Stimulated activated naive CD8-positive, alpha-beta T cell treated with anti-CD3 and anti-CD28 coated beads, Interleukin-15, Interleukin-2, amounts not matched to agents 100 U/mL and 50 U/mL, for 24 hours (primary cell): ENCODE measurements at regions not wholly inside any gene's neighbourhood (a gene's known extent, or its start where the extent isn't known, plus 50 kb on each side); places are given as distances from the start of the nearest gene placed in this dataset.
"Not testable (repeated sequence)": the region's sequence is repeated elsewhere in the genome, so short reads cannot be mapped to it uniquely, and the experiment has no call there.

Source experiments
- ATAC-seq: fragments of 150-1000 bp; cut with Tn5 transposase; one replicate; pipeline ENCODE4 v1.10.0; 2021
- DNase-seq: peaks from one replicate; pipeline ENCODE4 v3.0.0; 2021

DNA sequence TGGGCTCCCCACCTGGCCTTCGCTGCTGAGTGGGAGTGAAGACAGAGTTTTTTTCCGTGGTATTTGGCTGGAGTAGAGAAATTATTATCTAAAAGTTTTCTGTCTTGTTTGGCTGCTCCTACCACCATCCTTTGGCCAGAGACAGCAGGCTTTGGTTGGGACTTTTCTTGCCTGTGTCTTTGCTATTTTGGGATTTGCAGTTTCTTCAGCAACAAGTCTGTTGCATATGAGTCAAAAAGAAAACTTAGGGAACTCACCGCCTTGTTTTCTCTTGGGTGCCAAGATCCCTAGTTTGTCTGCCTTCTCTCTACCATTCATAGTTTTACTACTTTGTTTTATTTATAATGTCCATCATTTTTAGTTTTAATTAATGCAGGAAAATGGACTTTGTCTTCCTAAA is 683.8 kb downstream of the DOK5 start:
- DNase-seq (no peak), ATAC-seq (no peak)

DNA sequence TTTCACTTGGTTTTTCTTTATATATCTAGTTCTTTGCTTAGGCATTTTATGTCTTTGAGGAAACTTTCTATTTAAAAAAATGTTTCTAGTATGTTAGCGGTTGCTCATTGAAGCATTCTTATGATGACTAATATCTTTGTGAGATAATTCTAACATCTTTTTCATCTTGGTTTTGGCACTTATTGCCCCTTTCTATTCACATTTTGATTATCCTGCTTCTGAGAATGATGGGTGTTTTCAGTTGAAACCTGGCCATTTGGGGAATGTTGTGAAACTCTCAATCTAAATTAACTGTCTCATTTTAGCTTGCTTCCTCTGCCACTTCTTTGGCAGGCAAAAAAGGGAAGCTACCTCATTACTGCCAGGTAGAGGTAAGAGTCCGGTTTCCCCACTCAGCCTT is 683.1 kb downstream of the DOK5 start:
- ATAC-seq (no peak), DNase-seq (no peak)

- DNase-seq, result no peak
- ATAC-seq, result no peak
These were observed 680.0 kb downstream of the DOK5 start for GRCh38 chr20:55155360-55155759.

- ATAC-seq, result no peak
- DNase-seq, result no peak
These were observed 677.7 kb downstream of the DOK5 start for GRCh38 chr20:55153001-55153645.

GRCh38 chr20:55151171-55151570 is 675.8 kb downstream of the DOK5 start:
- ATAC-seq, result no peak

DNA sequence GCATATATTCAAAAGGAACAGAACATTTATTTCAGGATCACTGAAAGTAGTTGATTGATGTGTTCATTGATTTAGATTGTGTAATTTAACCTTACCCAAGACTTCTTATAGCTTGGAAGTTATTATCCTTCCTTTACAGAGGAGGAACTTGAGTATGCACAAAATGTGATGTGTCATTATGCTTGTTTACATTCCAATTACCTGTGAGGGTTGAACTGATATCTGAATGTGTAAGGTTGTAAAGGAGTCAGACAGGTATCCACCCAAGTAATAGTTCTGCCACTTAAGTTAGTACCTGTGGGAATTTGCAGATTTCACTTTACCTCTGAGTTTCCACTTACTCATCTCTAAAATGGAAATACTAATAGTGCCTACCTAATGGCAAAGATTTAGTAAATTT is 668.2 kb downstream of the DOK5 start:
- no peak for ATAC-seq

More at GRCh38 chr20:55151171-55151570, 675.8 kb downstream of the DOK5 start:
- no peak for DNase-seq

DNA sequence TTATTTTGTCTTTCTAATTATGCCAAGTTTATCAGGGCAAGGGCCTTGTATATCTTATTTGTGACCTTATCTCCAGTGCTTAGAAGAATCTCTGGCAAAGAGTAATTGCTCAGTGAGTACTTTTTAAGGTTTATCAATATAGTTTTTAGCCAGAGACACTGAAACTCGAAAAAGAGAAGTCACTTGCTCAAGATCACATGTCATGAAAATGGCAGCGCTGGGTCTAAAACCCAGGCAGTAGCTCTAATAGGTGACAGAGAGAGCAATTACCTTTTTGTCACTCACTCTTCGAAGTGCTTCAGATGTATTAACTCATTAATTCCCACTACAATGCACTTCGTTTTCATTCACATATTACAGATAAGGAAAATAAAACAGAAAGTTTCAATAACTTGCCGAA is 667.5 kb downstream of the DOK5 start:
- no peak for DNase-seq
- no peak for ATAC-seq

More for the DNA sequence above, 668.2 kb downstream of the DOK5 start:
- DNase-seq, result no peak

- no peak for ATAC-seq
These were observed 665.2 kb downstream of the DOK5 start for GRCh38 chr20:55140631-55141030.

DNA sequence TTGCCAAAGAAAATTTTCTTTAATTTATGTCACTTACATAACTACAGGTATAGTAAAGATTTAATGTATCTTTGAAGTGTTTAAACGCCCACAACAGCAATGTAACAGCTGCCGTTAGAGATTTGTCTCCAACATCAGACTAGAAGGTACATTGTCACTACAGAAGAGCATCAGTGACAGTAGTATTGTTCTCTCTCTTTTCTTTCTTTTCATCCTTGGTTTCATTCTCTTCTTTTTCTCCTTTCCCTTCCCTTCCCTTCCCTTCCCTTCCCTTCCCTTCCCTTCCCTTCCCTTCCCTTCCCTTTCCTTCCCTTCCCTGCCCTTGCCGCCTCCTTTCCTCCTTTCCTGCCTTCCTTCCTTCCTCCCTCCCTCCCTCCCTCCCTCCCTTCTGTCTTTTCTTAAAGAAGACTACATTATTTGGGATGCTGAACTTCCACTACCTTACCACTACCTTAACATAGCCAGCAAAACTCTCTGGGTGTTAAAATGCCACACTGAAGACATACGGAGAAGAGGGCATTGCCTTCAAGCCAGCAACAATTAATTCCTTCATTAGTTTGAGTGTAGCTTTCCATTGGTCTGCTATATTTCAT is 663.9 kb downstream of the DOK5 start:
- DNase-seq (no peak), ATAC-seq (no peak)

More at GRCh38 chr20:55140631-55141030, 665.2 kb downstream of the DOK5 start:
- DNase-seq, result no peak

DNA sequence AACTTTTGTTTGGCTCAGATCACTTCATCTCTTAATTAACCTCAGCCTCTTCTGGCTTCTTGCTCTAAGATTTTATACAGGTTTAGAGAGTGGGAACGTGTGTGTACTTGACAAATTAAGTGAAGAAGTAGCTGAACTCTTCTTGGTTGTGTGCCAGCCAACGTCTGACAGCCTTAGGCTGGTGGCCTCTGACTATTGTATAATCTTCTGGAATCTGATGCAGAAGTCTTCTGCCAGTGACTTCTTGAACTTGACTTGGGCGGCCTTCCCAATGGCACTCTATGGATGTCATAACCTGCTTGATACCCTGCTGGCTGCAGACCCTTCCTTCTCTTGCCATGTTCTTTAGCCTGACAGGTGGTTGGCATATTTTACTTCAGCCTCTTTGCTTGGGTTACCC is 660.5 kb downstream of the DOK5 start:
- no peak for DNase-seq
- no peak for ATAC-seq

- no peak for DNase-seq
- ATAC-seq, result no peak
These were observed 657.1 kb downstream of the DOK5 start for GRCh38 chr20:55132523-55132922.

GRCh38 chr20:55117577-55117976 is 642.2 kb downstream of the DOK5 start:
- ATAC-seq, result not testable (repeated sequence)

DNA sequence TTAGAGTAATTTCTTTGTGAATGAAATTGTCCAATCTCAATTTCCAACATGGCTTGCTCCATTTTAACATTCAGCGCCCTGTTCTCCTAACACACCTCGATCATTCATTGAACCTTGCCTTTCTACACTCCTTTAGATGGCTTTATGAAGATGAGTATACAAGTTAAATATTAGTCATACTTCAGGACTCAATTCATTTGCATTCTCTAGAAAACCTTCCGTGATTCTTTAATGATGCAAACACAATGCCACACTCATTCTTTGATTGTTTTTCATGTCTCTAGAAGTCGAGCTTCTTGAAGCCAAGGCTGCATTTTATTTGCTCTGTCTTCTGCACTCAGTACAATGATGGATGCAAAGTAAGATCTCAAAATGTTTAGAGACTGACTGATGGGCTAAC is 641.2 kb downstream of the DOK5 start:
- ATAC-seq (no peak), DNase-seq (no peak)

More at GRCh38 chr20:55117577-55117976, 642.2 kb downstream of the DOK5 start:
- not testable (repeated sequence) for DNase-seq

DNA sequence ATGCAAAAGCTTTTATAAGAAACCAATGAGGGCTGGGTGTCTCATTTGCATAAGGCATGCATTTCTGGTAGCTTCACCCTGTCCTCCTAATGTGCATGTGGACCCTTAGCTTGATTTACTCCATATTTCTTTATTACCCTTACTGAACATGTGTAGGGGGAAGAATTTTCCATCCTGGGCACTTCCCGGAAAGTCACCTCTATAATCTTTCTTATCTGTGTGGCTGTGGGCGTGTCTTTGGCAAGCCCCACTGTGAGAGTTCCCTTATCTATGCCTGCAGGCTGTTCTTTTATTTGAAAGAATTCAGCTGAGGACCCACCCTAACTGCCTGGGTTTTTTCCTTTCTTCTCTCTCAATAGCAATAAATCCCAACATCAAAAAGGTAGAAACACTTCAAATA is 627.8 kb downstream of the DOK5 start:
- DNase-seq, result no peak
- no peak for ATAC-seq

GRCh38 chr20:55099251-55099650 is 623.9 kb downstream of the DOK5 start:
- DNase-seq, result no peak
- ATAC-seq, result no peak

GRCh38 chr20:55097621-55098020 is 622.2 kb downstream of the DOK5 start:
- ATAC-seq (no peak), DNase-seq (no peak)

- DNase-seq (no peak), ATAC-seq (no peak)
These were observed 620.5 kb downstream of the DOK5 start for GRCh38 chr20:55095745-55096400.

DNA sequence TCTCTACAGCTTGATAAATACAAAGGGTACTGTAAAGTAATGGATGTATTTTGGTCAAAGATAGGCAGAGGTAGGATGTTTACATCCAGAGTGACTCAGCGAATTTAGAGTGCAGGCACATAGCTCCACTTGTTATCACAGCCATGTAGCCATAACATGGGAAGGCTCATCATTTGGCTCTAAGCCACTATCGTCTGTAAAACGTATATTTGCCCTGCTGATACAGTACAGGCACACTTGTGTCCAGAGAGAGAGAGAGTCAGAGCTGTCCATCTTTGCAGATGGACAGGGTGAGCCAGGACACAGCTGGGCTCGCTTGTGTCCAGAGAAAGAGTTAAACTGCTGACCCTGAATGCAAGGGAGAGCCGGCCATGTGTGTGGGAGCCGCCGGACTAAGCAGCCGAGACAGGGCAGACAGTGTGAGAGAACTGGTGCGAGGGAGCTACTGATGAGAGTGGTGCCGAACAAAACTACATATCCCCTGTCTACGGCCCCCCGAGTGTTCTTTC is 619.0 kb downstream of the DOK5 start:
- DNase-seq (no peak), ATAC-seq (no peak)

DNA sequence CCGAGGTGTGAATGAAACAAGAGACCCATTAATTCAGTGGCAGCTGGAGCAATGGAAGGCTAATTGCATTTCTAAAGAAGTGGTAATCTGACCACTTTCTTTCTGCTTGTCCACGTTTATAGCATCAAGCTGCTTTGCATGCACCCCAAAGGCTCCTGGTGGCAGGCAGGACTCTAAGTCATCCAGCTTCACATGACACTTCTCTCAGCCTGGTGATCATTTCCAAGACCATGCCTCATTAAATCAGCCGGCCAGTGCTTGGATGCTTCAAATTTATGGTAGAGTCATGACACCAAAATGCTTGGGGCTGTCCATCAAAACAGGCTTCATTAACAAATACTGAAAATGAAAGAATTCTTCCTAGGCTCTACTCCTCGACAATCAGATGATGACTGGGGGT is 614.9 kb downstream of the DOK5 start:
- no peak for DNase-seq
- no peak for ATAC-seq

DNA sequence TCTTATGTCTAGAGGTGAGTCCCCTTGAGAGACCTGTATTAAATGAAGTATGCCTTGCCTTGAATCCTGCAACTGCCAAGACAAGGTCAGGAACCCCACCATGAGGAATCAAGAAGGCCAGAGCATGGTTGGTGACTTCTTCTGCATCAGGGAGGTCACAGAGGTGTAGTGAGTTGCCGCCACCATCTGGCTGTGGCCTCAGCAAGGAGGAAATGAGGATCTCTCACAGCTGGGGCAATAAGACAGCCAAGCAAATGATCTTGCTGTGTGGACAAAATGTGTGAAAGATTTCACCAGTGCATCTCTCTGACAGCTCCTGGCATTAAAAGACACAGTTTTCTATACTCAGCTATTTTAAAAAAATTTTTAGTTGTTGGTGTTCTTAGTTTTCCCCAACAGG is 611.0 kb downstream of the DOK5 start:
- no peak for ATAC-seq

DNA sequence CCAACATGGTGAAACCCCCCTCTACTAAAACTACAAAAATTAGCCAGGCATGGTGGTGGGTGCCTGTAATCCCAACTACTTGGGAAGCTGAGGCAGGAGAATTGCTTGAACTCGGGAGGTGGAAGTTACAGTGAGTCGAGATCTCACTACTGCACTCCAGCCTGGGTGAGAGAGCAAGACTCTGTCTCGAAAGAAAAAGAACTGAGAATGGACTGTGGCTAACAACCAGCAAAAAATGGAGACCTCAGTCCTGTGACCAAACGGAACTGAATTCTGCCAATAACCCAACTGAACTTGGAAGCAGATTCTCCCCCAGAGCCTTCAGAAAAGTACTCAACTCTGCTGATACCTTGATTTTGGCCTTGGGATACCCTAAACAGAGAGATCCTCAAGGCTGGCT is 604.5 kb downstream of the DOK5 start:
- no peak for ATAC-seq

More for the DNA sequence above, 611.0 kb downstream of the DOK5 start:
- no peak for DNase-seq

DNA sequence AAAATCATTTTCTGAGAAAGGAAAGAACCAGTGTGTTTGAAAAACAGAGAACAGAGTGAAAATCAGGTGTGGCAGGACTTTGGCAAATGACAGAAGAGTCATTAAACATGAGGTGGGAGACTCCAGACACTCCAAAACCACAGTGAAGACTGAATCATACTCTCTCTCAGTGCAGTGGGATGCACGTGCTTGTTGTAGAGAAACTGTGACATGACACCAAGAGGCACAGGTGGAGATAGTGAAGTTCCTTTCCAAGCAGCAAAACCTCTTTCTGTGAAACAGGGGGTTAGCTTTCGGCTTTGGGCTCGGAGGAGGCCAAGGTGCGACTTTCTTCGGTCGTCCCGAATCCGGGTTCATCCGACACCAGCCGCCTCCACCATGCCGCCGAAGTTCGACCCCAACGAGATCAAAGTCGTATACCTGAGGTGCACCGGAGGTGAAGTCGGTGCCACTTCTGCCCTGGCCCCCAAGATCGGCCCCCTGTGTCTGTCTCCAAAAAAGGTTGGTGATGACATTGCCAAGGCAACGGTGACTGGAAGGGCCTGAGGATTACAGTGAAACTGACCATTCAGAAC is 599.0 kb downstream of the DOK5 start:
- ATAC-seq, DNase-seq: not testable (repeated sequence)

More for the DNA sequence above, 604.5 kb downstream of the DOK5 start:
- DNase-seq, result no peak

DNA sequence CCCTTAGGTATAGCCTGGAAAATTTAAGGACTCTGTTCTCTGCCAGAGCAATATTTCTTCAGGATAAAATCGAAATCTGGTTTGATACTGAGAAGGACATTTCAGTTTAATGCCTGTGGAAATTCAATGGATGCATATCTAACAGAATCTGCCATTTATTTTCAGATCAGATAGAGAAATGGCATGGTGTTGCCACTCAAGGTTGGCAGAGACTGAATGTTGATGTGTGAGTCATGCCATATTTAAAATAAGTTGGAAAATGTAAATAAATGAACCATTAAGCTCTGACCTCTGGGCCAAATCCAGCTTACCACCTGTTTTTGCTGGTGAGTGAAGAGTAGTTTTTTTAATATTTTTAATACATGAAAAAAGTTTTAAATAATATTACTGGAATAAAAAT is 594.6 kb downstream of the DOK5 start:
- no peak for DNase-seq
- ATAC-seq, result no peak
